ENCODE measurements at regions not wholly inside any gene's neighbourhood (a gene's known extent, or its start where the extent isn't known, plus 50 kb on each side); places are given as distances from the start of the nearest gene placed in this dataset.

DNA sequence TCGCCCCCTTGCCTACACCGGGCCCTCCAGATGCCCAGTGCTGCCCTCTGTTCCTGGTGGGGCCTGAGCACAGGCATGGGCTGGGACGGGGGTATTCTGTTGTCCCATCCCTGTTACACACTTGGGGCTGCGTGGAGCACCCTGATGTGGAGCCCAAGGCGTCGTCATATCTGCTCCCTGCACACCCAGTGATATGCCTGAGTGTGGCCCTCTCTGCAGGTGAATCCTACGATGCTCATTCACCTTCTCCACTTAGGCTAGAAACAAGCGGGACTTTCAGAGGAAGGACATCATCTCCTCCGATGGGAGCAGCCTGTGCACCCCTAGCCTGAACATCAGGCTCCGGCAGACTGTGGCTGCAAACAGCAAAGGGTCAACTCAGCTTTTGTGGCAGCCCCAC lies 91.0 kb upstream of the NPTX2 start:
- Histone ChIP-seq H3K4me1 (ENCODE audit: control insufficient read depth, low read depth, low read length) (no peaks in the 10 kb centered on the region), H2BK15ac (replicated peaks; ENCODE audit: low read depth) (no peak overlapping the region), H3K27ac (ENCODE audit: low read depth, low read length) (no peak overlapping the region), H3K27me3 (ENCODE audit: insufficient read depth, low read length, poor library complexity) (no peaks in the 10 kb centered on the region), H3K4me3 (ENCODE audit: low read length) (no peak overlapping the region), H3K79me2 (ENCODE audit: control insufficient read depth, insufficient read depth, low read length) (no peaks in the 10 kb centered on the region), H4K8ac (ENCODE audit: low read depth, low read length) (no peak overlapping the region), H3K79me1 (ENCODE audit: low read length) (no peaks in the 10 kb centered on the region), H2BK120ac (ENCODE audit: low read depth, low read length) (no peak overlapping the region), H3K56ac (ENCODE audit: low read length) (no peak overlapping the region), H3K18ac (ENCODE audit: low read length) (no peak overlapping the region), H3K4ac (ENCODE audit: low read depth, low read length) (no peak overlapping the region), H3K9ac (ENCODE audit: low read length) (no peak overlapping the region), H4K5ac (ENCODE audit: low read length) (no peak overlapping the region), H3K23ac (ENCODE audit: low read length) (no peak overlapping the region), H3K36me3 (ENCODE audit: control insufficient read depth, insufficient read depth, low read length) (no peaks in the 10 kb centered on the region), H2AK5ac (ENCODE audit: low read length) (no peak overlapping the region), H3K4me2 (ENCODE audit: low read length) (no peak overlapping the region), H2BK5ac (ENCODE audit: low read length) (no peak overlapping the region)
- DNase-seq, result no peak
- WGBS (ENCODE audit: extremely low coverage, insufficient coverage, low lambda C conversion rate), result no CpG with 5 or more reads among the region's 10 CpGs

DNA sequence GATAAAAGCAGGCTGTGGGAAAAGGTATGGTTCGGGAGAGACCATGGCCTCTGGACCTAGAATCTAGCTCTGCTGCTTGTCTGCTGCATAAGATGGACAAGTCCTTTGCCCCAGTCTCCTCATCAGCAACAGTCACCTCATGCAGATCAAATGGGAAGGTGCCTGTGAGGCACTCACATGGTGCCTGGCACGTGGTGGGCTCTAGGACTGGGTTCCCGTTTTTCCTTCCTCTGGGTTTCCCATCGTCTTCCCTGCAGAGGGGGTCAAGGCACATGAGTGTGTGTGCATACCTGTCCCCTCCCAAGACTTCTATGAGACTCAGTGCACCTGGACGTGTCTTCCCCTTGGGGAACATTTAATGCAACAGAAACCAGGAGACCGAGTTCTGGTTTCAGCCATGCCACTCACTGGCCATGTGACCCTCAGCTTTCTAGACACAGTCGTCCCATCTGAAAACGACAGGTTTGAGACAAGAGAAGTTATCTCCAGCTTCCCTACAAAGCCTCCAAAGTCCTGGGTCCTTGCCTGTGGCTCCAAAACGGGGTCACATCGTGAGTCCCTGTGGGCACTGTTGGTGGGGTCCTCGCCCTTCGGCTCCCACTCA lies 95.9 kb upstream of the NPTX2 start:
- no peaks in the 10 kb centered on the region for H3K36me3 ChIP-seq (ENCODE audit: control insufficient read depth, insufficient read depth, low read length)
- no peaks in the 10 kb centered on the region for H3K79me2 ChIP-seq (ENCODE audit: control insufficient read depth, insufficient read depth, low read length)
- DNase-seq, result no peak
- WGBS (ENCODE audit: extremely low coverage, insufficient coverage, low lambda C conversion rate), result no CpG with 5 or more reads among the region's 12 CpGs
- no peak overlapping the region for H2BK120ac ChIP-seq (ENCODE audit: low read depth, low read length)
- no peak overlapping the region for H4K8ac ChIP-seq (ENCODE audit: low read depth, low read length)
- H3K23ac ChIP-seq (ENCODE audit: low read length), result no peak overlapping the region
- H3K27me3 ChIP-seq (ENCODE audit: insufficient read depth, low read length, poor library complexity), result no peaks in the 10 kb centered on the region
- H3K4me3 ChIP-seq (ENCODE audit: low read length), result no peak overlapping the region
- H3K56ac ChIP-seq (ENCODE audit: low read length), result no peak overlapping the region
- no peaks in the 10 kb centered on the region for H3K4me1 ChIP-seq (ENCODE audit: control insufficient read depth, low read depth, low read length)
- H4K5ac ChIP-seq (ENCODE audit: low read length), result no peak overlapping the region
- H3K27ac ChIP-seq (ENCODE audit: low read depth, low read length), result no peak overlapping the region
- H2BK5ac ChIP-seq (ENCODE audit: low read length), result no peak overlapping the region
- H3K4me2 ChIP-seq (ENCODE audit: low read length), result no peak overlapping the region
- H3K79me1 ChIP-seq (ENCODE audit: low read length), result no peaks in the 10 kb centered on the region
- H3K4ac ChIP-seq (ENCODE audit: low read depth, low read length), result no peak overlapping the region
- no peak overlapping the region for H3K18ac ChIP-seq (ENCODE audit: low read length)
- no peak overlapping the region for H3K9ac ChIP-seq (ENCODE audit: low read length)
- no peak overlapping the region for H2AK5ac ChIP-seq (ENCODE audit: low read length)
- H2BK15ac ChIP-seq (replicated peaks; ENCODE audit: low read depth), result no peak overlapping the region

DNA sequence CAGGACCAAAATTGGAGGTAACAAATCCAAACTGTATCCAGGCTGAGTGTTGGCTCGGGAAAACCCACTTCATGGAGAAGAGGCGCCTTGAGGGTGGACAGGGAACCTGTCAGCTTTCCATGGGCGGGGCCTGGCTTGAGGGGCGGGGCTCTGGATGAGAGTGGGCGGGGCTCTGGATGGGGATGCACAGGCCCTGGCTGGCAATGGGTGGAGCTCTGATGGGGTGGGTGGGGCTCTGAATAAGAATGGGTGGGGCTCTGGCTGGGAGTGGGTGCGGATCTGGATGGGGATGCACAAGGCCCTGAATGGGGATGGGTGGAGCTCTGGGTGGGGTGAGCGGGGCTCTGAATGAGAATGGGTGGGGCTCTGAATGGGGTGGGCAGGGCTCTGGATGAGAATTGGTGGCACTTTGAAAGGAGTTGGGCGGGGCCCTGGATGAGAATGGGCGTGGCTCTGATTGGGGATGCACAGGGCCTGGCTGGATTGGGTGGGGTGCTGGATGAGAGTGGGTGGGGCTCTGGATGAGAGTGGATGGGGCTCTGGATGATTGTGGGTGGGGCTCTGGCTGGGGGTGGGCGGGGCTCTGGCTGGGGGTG lies 96.6 kb upstream of the NPTX2 start:
- H4K8ac ChIP-seq (ENCODE audit: low read depth, low read length), result no peak overlapping the region
- no peaks in the 10 kb centered on the region for H3K79me1 ChIP-seq (ENCODE audit: low read length)
- no peak overlapping the region for H2BK15ac ChIP-seq (replicated peaks; ENCODE audit: low read depth)
- no peaks in the 10 kb centered on the region for H3K36me3 ChIP-seq (ENCODE audit: control insufficient read depth, insufficient read depth, low read length)
- no peak overlapping the region for H3K23ac ChIP-seq (ENCODE audit: low read length)
- H3K56ac ChIP-seq (ENCODE audit: low read length), result no peak overlapping the region
- no peak overlapping the region for H2AK5ac ChIP-seq (ENCODE audit: low read length)
- no peaks in the 10 kb centered on the region for H3K4me1 ChIP-seq (ENCODE audit: control insufficient read depth, low read depth, low read length)
- H3K9ac ChIP-seq (ENCODE audit: low read length), result no peak overlapping the region
- H4K5ac ChIP-seq (ENCODE audit: low read length), result no peak overlapping the region
- H3K18ac ChIP-seq (ENCODE audit: low read length), result no peak overlapping the region
- H3K4me2 ChIP-seq (ENCODE audit: low read length), result no peak overlapping the region
- H3K4me3 ChIP-seq (ENCODE audit: low read length), result no peak overlapping the region
- no peak for DNase-seq
- H3K27me3 ChIP-seq (ENCODE audit: insufficient read depth, low read length, poor library complexity), result no peaks in the 10 kb centered on the region
- no peak overlapping the region for H2BK120ac ChIP-seq (ENCODE audit: low read depth, low read length)
- no peak overlapping the region for H3K27ac ChIP-seq (ENCODE audit: low read depth, low read length)
- no peak overlapping the region for H2BK5ac ChIP-seq (ENCODE audit: low read length)
- WGBS (ENCODE audit: extremely low coverage, insufficient coverage, low lambda C conversion rate), result no CpG with 5 or more reads among the region's 10 CpGs
- no peaks in the 10 kb centered on the region for H3K79me2 ChIP-seq (ENCODE audit: control insufficient read depth, insufficient read depth, low read length)
- H3K4ac ChIP-seq (ENCODE audit: low read depth, low read length), result no peak overlapping the region

DNA sequence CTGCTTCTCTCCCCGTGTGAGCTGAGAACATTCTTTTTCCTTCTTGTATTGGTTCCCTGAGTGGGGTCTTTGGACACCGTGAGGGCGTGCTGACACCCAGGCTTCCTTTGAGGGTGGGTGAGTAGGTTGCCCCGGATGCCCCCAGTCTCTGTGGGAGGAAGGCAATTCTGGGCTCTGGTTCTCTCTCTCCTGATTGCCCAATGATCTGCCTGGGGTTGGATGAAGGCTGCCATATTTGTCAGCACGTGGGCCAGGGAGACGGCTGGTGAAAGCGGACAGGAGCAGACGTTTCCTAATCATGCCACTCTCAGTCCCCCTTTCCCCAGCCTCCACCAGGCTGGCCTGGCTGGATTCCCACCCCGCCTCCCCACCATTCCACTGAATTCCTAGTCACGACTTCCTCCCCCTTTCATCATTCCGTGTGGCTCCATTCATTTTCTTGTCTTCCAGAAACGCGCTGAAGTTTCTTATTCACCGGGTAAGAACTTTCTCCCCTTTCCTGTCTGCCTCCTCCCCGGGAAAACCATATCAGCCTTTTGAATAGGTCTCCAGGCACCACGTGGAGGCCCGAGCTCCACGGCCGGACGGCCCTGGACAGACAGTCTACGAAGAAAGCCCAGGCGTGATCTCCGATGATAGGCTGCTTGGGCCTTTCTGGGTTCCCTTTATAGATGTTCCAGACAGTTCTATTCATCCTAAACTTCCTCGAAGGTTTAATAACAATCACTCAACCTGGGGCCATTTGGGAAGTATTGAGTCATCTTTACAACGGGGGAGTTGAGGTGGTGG lies 98.7 kb upstream of the NPTX2 start:
- no peak overlapping the region for H2BK120ac ChIP-seq (ENCODE audit: low read depth, low read length)
- no peak overlapping the region for H3K4me2 ChIP-seq (ENCODE audit: low read length)
- no peak overlapping the region for H3K18ac ChIP-seq (ENCODE audit: low read length)
- H3K4me3 ChIP-seq (ENCODE audit: low read length), result no peak overlapping the region
- H3K23ac ChIP-seq (ENCODE audit: low read length), result no peak overlapping the region
- H3K4ac ChIP-seq (ENCODE audit: low read depth, low read length), result no peak overlapping the region
- no peak overlapping the region for H2AK5ac ChIP-seq (ENCODE audit: low read length)
- no peak overlapping the region for H2BK5ac ChIP-seq (ENCODE audit: low read length)
- no peak for DNase-seq
- no peaks in the 10 kb centered on the region for H3K79me2 ChIP-seq (ENCODE audit: control insufficient read depth, insufficient read depth, low read length)
- no peaks in the 10 kb centered on the region for H3K79me1 ChIP-seq (ENCODE audit: low read length)
- no peak overlapping the region for H4K8ac ChIP-seq (ENCODE audit: low read depth, low read length)
- H3K56ac ChIP-seq (ENCODE audit: low read length), result no peak overlapping the region
- H2BK15ac ChIP-seq (replicated peaks; ENCODE audit: low read depth), result no peak overlapping the region
- whole genome bisulfite sequencing (ENCODE audit: extremely low coverage, insufficient coverage, low lambda C conversion rate), result no CpG with 5 or more reads among the region's 25 CpGs
- no peaks in the 10 kb centered on the region for H3K4me1 ChIP-seq (ENCODE audit: control insufficient read depth, low read depth, low read length)
- no peak overlapping the region for H3K27ac ChIP-seq (ENCODE audit: low read depth, low read length)
- H3K36me3 ChIP-seq (ENCODE audit: control insufficient read depth, insufficient read depth, low read length), result no peaks in the 10 kb centered on the region
- H3K9ac ChIP-seq (ENCODE audit: low read length), result no peak overlapping the region
- H4K5ac ChIP-seq (ENCODE audit: low read length), result no peak overlapping the region
- H3K27me3 ChIP-seq (ENCODE audit: insufficient read depth, low read length, poor library complexity), result no peaks in the 10 kb centered on the region

DNA sequence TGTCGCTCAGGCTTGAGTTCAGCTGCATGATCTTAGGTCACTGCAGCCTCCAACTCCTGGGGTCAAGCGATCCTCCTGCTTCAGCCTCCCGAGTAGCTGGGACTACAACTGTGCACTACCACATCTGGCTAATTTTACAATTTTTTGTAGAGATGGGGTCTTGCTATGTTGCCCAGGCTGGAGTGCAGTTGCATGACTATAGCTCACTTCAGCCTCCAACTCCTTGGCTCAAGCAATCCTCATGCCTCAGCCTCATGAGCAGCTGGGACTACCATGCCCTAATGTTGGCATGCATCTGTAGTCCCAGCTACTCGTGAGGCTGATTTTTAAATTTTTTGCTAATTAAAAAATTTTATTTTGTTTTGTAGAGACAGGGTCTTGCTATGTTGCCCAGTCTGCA lies 101.9 kb upstream of the NPTX2 start:
- Histone ChIP-seq H3K27me3 (ENCODE audit: insufficient read depth, low read length, poor library complexity) (no peaks in the 10 kb centered on the region), H3K79me1 (ENCODE audit: low read length) (no peaks in the 10 kb centered on the region), H2AK5ac (ENCODE audit: low read length) (no peak overlapping the region), H2BK5ac (ENCODE audit: low read length) (no peak overlapping the region), H3K56ac (ENCODE audit: low read length) (no peak overlapping the region), H4K5ac (ENCODE audit: low read length) (no peak overlapping the region), H3K27ac (ENCODE audit: low read depth, low read length) (no peak overlapping the region), H3K4me3 (ENCODE audit: low read length) (no peak overlapping the region), H2BK120ac (ENCODE audit: low read depth, low read length) (no peak overlapping the region), H3K4me1 (ENCODE audit: control insufficient read depth, low read depth, low read length) (no peaks in the 10 kb centered on the region), H3K23ac (ENCODE audit: low read length) (no peak overlapping the region), H3K4me2 (ENCODE audit: low read length) (no peak overlapping the region), H3K9ac (ENCODE audit: low read length) (no peak overlapping the region), H3K18ac (ENCODE audit: low read length) (no peak overlapping the region), H3K36me3 (ENCODE audit: control insufficient read depth, insufficient read depth, low read length) (no peaks in the 10 kb centered on the region), H2BK15ac (replicated peaks; ENCODE audit: low read depth) (no peak overlapping the region), H3K79me2 (ENCODE audit: control insufficient read depth, insufficient read depth, low read length) (no peaks in the 10 kb centered on the region), H4K8ac (ENCODE audit: low read depth, low read length) (no peak overlapping the region), H3K4ac (ENCODE audit: low read depth, low read length) (no peak overlapping the region)
- no peak for DNase-seq
- WGBS (ENCODE audit: extremely low coverage, insufficient coverage, low lambda C conversion rate), result no CpG with 5 or more reads among the region's 4 CpGs
